NCI-H2107 treated with DMSO at 0.1 percent for 48 hours (cell line): ENCODE measurements at regions not wholly inside any gene's neighbourhood (a gene's known extent, or its start where the extent isn't known, plus 50 kb on each side); places are given as distances from the start of the nearest gene placed in this dataset.

Source experiments
- DNase-seq: peaks from one replicate; lab custom pipeline; 2025; ENCODE audit not compliant: unreplicated experiment; lab: John Stamatoyannopoulos, UW

DNA sequence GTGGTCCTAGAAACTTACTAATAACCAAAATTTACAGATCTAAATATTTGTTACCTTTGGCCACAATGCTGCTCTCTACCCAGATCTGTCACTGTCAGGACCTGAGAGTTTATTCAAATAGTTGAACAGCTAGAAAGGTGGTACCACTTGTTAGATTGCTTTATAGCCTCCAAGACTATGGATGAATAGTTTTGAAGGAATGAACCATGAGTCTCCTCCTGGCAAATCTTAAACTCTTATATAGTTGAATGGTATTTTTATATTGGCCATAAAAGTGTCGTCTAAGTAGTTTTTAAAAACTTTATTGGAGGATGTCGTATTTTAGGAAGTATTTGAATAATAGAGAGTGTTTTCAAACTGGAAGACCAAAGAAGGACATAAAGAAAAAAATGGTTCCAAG, 178.7 kb downstream of the AHR start:
- DNase-seq = no peak

- DNase-seq = no peak
These were observed 182.7 kb downstream of the AHR start for GRCh38 chr7:17481118-17481517.

DNA sequence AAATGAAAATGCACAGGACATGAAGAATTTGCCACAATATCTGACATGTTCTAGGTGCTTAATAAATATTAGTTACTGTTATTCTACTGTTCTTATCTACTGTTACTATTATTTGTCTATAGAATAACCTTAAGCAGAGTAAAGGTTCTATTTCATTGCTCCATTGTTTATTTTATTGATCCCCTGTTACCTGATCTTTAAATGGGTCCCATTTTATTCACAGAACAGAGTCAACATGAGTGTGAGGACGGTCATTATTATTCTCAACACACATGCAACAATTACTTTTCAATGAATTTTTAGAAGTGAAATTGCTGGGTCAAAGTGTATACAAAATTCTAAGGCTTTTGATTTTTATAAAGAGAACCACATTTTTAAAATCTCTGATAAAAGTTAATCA, 186.9 kb downstream of the AHR start:
- no peak for DNase-seq

DNA sequence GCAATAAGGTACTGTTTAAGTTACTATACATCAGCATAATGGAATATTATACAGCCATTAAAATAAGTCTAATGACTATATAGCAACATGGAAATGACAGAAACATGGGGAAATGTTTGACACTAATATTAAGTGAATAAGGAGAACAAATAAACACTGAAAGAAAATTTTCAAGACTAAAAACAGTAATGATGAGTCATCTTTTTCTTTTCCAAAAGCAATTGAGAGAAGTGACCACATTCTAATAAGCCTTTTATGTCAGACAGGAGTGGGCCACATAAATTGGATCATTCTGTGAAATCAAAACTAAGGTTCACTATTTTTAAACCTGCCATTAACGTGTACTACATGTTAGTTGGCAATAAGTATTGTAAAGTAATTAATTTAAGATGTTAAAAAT, 187.5 kb downstream of the AHR start:
- no peak for DNase-seq

DNA sequence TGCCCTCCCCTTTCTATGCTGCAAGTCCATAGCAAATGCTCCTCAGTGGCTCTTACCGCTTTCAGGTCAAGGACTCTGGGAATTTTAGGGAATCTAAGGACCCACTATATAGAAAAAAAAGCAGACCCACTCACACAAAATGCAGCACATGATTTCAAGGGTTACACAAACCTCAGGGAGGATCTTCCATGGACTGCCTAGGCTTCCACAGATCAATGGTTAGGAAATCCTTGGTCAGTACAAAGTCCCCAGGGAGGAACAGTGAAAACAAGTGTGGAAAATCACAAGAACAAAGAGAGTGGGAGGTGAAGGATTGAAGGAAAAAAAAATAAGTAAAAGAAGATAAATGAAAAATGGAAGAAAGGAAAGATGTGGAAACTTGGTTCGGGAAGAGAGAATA, 188.4 kb downstream of the AHR start:
- no peak for DNase-seq

GRCh38 chr7:17487343-17487742, 188.9 kb downstream of the AHR start:
- no peak for DNase-seq

DNA sequence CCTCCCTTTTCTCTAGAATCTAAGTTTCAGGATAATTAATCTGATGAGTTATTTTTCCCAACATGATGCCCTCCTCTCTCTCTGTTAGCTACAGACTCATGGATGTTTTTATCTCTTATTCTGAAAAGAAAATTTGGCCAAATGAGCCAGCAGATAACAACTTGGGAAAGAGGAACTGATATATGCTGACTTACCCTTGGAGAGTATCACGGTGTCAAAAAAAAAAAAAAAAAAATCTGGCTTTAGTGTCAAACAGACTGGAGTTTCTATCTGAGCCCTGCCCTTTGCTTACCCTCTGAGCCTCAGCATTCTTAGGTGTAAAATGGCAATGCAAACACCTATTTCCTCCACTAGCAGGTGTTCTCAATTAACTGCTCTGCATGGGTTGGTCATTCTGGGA, 190.4 kb downstream of the AHR start:
- no peak for DNase-seq

DNA sequence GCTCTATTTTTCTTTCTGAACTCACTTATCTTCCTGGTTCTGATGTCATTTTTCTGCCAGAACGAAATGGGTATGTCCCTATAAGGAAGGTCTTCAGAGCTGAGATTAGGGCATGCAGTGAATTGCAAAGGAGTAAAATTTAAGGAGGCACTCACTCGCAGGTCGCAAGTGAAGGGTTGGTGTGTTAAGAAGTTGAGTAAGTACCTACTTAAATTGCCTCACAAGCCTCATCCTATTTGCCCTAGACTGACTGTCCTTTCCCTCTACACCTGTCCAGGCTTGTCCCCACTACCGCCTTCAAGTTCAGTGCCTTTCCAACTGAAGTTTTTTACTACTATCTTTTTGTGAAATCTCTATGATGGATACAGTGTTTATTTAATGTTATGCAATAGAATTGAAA, 191.5 kb downstream of the AHR start:
- DNase-seq = no peak

GRCh38 chr7:17490825-17491224, 192.4 kb downstream of the AHR start:
- no peak for DNase-seq

- DNase-seq = no peak
These were observed 194.0 kb downstream of the AHR start for GRCh38 chr7:17492437-17492836.

DNA sequence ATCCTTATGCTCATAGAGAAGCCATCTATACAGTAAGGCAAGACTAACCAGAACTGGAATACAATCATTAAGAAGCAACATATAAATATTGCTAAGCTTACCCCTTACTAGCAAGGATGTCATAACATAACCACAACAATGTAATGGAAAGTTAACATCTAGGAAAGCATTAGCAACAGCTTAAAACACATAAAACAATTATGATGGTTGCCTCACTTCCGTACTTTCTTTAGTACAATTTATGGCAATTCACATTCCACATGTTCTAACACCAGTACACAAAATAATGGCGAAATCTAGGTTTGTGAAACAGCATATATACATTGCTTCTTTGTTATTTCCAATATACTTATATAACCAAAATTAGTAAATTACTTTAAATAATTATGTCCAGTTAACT, 195.0 kb downstream of the AHR start:
- no peak for DNase-seq

- no peak for DNase-seq
These were observed 197.4 kb downstream of the AHR start for GRCh38 chr7:17495655-17496394.

- DNase-seq = no peak
These were observed 198.7 kb downstream of the AHR start for GRCh38 chr7:17497136-17497535.

GRCh38 chr7:17497549-17498167, 199.2 kb downstream of the AHR start:
- DNase-seq = no peak

GRCh38 chr7:17498230-17498629, 199.8 kb downstream of the AHR start:
- no peak for DNase-seq

DNA sequence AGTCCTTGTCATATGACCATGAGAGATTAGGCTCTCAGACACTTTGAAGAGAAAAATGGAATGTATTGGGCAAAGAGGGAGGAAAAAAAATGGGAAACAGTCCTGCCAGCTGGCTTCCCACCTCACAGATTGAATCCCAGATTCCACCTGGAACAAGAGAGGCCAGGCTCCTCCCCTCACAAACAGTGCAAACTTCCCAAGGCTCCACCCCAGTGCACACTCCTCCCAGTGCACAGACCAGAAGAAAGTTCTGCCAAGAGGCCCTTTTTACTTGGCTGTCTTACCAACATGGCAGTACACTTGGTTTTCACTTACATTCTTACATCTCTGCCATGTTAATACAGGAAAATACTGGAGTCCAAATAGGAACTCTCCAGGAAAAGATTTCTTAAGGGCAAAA, 202.3 kb downstream of the AHR start:
- no peak for DNase-seq

GRCh38 chr7:17501441-17502212, 203.2 kb downstream of the AHR start:
- no peak for DNase-seq

DNA sequence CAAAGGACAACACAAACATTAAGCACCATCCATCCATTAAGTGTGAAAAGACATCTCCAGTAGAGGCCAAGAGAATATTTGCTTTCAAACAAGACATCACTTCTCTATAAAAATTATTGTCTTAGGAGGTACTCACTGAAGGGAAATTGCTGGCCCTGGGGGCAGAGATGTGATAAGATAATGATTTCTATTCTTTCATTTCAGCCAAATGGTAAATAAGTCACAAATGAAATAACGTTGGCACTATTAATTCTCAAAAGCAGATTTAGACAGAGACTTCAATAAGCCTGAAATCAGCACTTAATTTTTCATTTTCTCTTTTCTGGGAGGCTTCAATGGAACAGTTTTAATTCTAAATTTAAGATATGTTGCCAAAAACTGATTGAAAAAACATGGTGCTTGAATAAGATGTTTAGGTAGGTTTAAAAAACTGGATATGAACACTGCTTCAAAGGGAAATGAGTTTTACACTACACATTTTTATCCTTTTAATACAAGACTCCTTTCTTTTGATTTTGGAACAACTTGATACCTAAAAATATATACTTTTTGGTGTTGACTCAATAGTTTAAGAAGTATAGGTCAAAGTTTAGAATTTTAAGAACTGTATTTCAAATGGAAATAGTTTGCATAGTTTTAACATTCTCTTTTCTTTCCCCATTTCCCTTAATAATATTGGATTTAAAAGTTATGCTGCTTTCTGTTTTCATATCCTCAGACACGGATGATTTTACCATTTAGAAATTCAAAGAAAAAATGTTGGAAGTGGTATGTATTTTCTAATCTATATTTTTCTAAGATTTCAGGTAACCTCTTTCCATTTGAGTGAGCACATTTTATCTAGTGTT, 204.0 kb downstream of the AHR start:
- no peak for DNase-seq

DNA sequence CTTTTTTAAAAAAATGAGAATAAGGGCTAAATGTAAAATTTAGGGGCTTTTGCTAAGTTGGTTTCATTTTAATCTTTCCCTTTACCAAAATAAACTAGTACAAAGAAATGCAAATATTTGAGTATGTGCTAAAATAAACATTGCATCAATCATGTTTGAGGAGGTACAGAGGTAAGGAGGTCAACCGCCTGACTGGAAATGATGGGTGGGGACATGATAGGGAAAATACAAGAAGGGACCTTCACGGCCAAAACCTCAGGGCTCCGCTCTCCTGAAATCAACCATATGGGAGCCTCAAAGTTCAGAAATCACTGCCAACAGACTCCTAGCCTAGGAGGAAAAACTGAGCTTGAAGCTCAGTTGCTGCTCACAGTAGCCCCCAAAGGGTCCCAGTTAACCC, 207.6 kb downstream of the AHR start:
- DNase-seq = no peak

DNA sequence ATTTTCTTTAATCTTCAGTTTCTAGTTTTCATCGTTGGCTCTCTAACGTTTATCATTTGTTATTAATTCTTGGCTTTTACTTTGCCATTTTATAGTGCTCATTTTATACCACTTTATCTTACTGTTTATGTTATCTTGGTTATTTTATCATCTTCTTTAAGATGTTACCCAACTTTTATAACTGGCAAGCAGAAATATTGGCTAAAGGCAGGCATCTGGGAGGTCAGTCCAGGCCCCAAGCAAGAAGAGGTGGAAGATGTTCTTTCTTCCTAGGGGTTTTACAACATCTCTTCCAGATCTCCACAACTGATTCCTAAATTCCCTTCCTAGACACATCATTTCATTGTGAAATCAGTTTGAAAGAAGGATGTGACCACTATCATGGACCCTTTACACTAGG, 208.1 kb downstream of the AHR start:
- DNase-seq = no peak

- DNase-seq = no peak
These were observed 209.3 kb downstream of the AHR start for GRCh38 chr7:17507717-17508116.
